Calu3 (cell line): ENCODE measurements at regions not wholly inside any gene's neighbourhood (a gene's known extent, or its start where the extent isn't known, plus 50 kb on each side); places are given as distances from the start of the nearest gene placed in this dataset.

Experiments
- BruUV-seq: library from RNA; stranded (reverse); fragments of 400-500 nt; replicated peaks from 2 replicates; lab custom pipeline; 2021; lab: Mats Ljungman, UMichigan
- CTCF ChIA-PET: fragments of 300-600 bp; sonication (Branson Sonifier 250); formaldehyde crosslinking; loops from one replicate; lab custom pipeline; 2022; ENCODE audit warnings: antibody characterized with exemption; lab: Charles Lee
- DNase-seq: peaks from one replicate; pipeline ENCODE4 v3.0.0; 2022
- H3K27ac Mint-ChIP-seq: one replicate; pipeline ENCODE4 v1.8.0; 2022; ENCODE audit warnings: mixed read lengths; ENCODE audit not compliant: unreplicated experiment
- H3K27me3 Mint-ChIP-seq: one replicate; pipeline ENCODE4 v1.8.0; 2022; ENCODE audit warnings: mixed read lengths; ENCODE audit not compliant: unreplicated experiment
- H3K36me3 Mint-ChIP-seq: one replicate; pipeline ENCODE4 v1.8.0; 2022; ENCODE audit warnings: mild to moderate bottlenecking, moderate library complexity, mixed read lengths; ENCODE audit not compliant: insufficient read depth, unreplicated experiment
- H3K4me1 Mint-ChIP-seq: one replicate; pipeline ENCODE4 v1.8.0; 2022; ENCODE audit warnings: mild to moderate bottlenecking, low read depth, mixed read lengths; ENCODE audit not compliant: unreplicated experiment
- H3K4me3 Mint-ChIP-seq: one replicate; pipeline ENCODE4 v1.8.0; 2022; ENCODE audit warnings: mild to moderate bottlenecking, low read depth, moderate library complexity, mixed read lengths; ENCODE audit not compliant: unreplicated experiment
- H3K9me3 Mint-ChIP-seq: one replicate; pipeline ENCODE4 v1.8.0; 2022; ENCODE audit warnings: low read depth, mixed read lengths; ENCODE audit not compliant: unreplicated experiment
- CTCF ChIP-seq: fragments of 200-600 bp; IDR thresholded peaks from one replicate; pipeline ENCODE4 v1.8.0; 2022; ENCODE audit warnings: antibody characterized with exemption; ENCODE audit not compliant: unreplicated experiment
- intact Hi-C: fragments of 100-400 bp; cut with micrococcal nuclease; formaldehyde crosslinking; loops from one replicate; pipeline ENCODE4 v1.10.0; 2022; ENCODE audit not compliant: unreplicated experiment

GRCh38 chr14:50040401-50040775, 76.0 kb downstream of the VCPKMT start:
- CTCF ChIA-PET, result interaction anchor here (0.9 kb wide), 3 partner anchors 14 to 161 kb away, joined by 3 read pairs; no protein-coding TSS in a partner anchor
- DNase-seq, result peak; percentile 31
- no peaks in the 10 kb centered on the region for H3K27me3 Mint-ChIP-seq
- H3K4me1 Mint-ChIP-seq, result peaks cover 32% of the 10 kb centered on the region
- BruUV-seq, result no TSS peak
- intact Hi-C loops, result loop anchor here (5.0 kb wide), 1 partner anchor 62 kb away; no protein-coding TSS in a partner anchor
- peak overlapping the region; percentile 87 for H3K27ac Mint-ChIP-seq
- H3K9me3 Mint-ChIP-seq, result no peaks in the 10 kb centered on the region
- peaks cover 2% of the 10 kb centered on the region for H3K36me3 Mint-ChIP-seq
- H3K4me3 Mint-ChIP-seq, result no peak overlapping the region
- TF ChIP-seq CTCF, result no peak

GRCh38 chr14:50040895-50041465, 75.4 kb downstream of the VCPKMT start:
- DNase-seq, result no peak
- intact Hi-C loops, result loop anchor here (5.0 kb wide), 1 partner anchor 61 kb away; no protein-coding TSS in a partner anchor

GRCh38 chr14:50041980-50042379, 74.4 kb downstream of the VCPKMT start:
- CTCF ChIA-PET, result no interaction called here
- Mint-ChIP-seq H3K27me3 (no peaks in the 10 kb centered on the region), H3K9me3 (peaks cover 4% of the 10 kb centered on the region), H3K27ac (no peak overlapping the region), H3K4me1 (peaks cover 48% of the 10 kb centered on the region), H3K36me3 (peaks cover 12% of the 10 kb centered on the region), H3K4me3 (no peak overlapping the region)
- BruUV-seq, result no TSS peak
- intact Hi-C loops, result loop anchor here (5.0 kb wide), 1 partner anchor 60 kb away; no protein-coding TSS in a partner anchor
- no peak for DNase-seq
- TF ChIP-seq CTCF, result no peak

More at GRCh38 chr14:50040895-50041465, 75.4 kb downstream of the VCPKMT start:
- Mint-ChIP-seq H3K27me3 (no peaks in the 10 kb centered on the region), H3K36me3 (peaks cover 7% of the 10 kb centered on the region), H3K9me3 (peaks cover 3% of the 10 kb centered on the region), H3K4me3 (no peak overlapping the region), H3K4me1 (peaks cover 38% of the 10 kb centered on the region), H3K27ac (peak overlapping the region; percentile 87)
- CTCF ChIA-PET, result interaction anchor here (0.9 kb wide), 2 partner anchors 16 to 161 kb away, joined by 3 read pairs; no protein-coding TSS in a partner anchor
- no TSS peak for BruUV-seq
- no peak for TF ChIP-seq CTCF

DNA sequence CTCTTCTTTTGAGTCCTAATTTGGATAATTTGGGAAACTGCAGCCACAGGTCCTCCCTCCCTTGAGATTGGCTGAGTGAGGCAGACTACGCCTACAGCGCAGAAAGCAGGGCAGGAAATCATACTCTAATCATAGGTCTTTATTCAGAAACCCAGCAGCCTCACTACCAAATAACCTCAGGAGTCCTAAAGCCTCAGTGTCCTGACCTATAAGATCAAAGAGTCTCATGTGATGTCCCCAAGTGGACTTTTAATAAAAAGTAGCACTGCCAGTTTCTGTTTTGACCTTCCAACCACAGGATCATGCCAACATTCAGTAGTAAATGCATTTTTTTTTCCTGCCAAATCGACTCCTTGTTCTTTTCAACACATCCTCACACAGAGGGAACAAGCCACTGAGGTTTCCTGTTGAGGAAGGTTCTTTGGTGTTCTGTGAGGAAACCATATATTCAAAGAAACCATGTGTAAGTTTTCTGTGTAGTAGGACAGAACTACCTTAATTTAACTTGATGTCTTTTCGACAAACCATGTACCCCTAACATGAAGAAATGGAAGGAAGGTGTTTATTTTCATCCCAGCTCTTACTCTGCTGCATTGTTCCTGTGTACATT, 72.2 kb downstream of the VCPKMT start:
- peaks cover 12% of the 10 kb centered on the region for H3K36me3 Mint-ChIP-seq
- H3K27me3 Mint-ChIP-seq, result no peaks in the 10 kb centered on the region
- DNase-seq, result no peak
- no peak overlapping the region for H3K4me3 Mint-ChIP-seq
- intact Hi-C loops, result loop anchor here (2.0 to 5.0 kb wide), 2 partner anchors 43 to 58 kb away; no protein-coding TSS in a partner anchor
- H3K4me1 Mint-ChIP-seq, result peaks cover 63% of the 10 kb centered on the region
- CTCF ChIA-PET, result interaction anchor here (1.0 to 1.3 kb wide), 4 partner anchors 18 to 192 kb away, joined by 4 read pairs; partner anchors contain the start of gene NEMF
- H3K9me3 Mint-ChIP-seq, result peaks cover 7% of the 10 kb centered on the region
- no TSS peak for BruUV-seq
- H3K27ac Mint-ChIP-seq, result peak overlapping the region; percentile 86
- no peak for TF ChIP-seq CTCF
